Smooth muscle cell (in vitro differentiated cells): ENCODE measurements at regions not wholly inside any gene's neighbourhood (a gene's known extent, or its start where the extent isn't known, plus 50 kb on each side); places are given as distances from the start of the nearest gene placed in this dataset.

Experiments
- DNase-seq: peaks from one replicate; lab custom pipeline; 2025; ENCODE audit not compliant: unreplicated experiment; lab: John Stamatoyannopoulos, UW
- H2AFZ ChIP-seq: fragments of 200-600 bp; sonication (generic); 2 replicates; pipeline ENCODE4 v1.6.0; 2016; ENCODE audit warnings: antibody characterized with exemption, low read depth, mild to moderate bottlenecking
- H3F3A ChIP-seq: fragments of 200-600 bp; sonication (generic); 2 replicates; pipeline ENCODE4 v1.6.0; 2017; ENCODE audit warnings: antibody characterized with exemption, low read depth
- H3K27ac ChIP-seq: fragments of 200-600 bp; sonication (generic); 2 replicates; pipeline ENCODE4 v1.5.1; 2016; ENCODE audit warnings: low read depth, mild to moderate bottlenecking
- H3K27me3 ChIP-seq: fragments of 200-600 bp; sonication (generic); 2 replicates; pipeline ENCODE4 v1.6.1; 2016; ENCODE audit warnings: low read depth, mild to moderate bottlenecking
- H3K36me3 ChIP-seq: fragments of 200-600 bp; sonication (generic); 2 replicates; pipeline ENCODE4 v1.5.1; 2016; ENCODE audit warnings: low read depth
- H3K4me1 ChIP-seq: fragments of 200-600 bp; sonication (generic); 2 replicates; pipeline ENCODE4 v1.5.1; 2016; ENCODE audit warnings: low read depth
- H3K4me2 ChIP-seq: fragments of 200-600 bp; sonication (generic); 2 replicates; pipeline ENCODE4 v1.6.0; 2016; ENCODE audit warnings: mild to moderate bottlenecking
- H3K4me3 ChIP-seq: fragments of 200-600 bp; sonication (generic); 2 replicates; pipeline ENCODE4 v1.5.1; 2016; ENCODE audit warnings: mild to moderate bottlenecking
- H3K79me2 ChIP-seq: fragments of 200-600 bp; sonication (generic); 2 replicates; pipeline ENCODE4 v1.6.0; 2016; ENCODE audit warnings: low read depth, mild to moderate bottlenecking
- H3K9ac ChIP-seq: fragments of 200-600 bp; sonication (generic); 2 replicates; pipeline ENCODE4 v1.6.0; 2016; ENCODE audit warnings: low read depth
- H3K9me3 ChIP-seq: fragments of 200-600 bp; sonication (generic); replicated peaks from 2 replicates; pipeline ENCODE4 v1.5.1; 2016; ENCODE audit warnings: low read depth
- H4K20me1 ChIP-seq: fragments of 200-600 bp; sonication (generic); 2 replicates; pipeline ENCODE4 v1.6.0; 2016; ENCODE audit warnings: low read depth
- WGBS: methylation state at CpG from one replicate; pipeline ENCODE4 v1.1.7; 2016; ENCODE audit warnings: low lambda C conversion rate; 5-methylcytosine and 5-hydroxymethylcytosine counted together
- TF ChIP-seq, protein P1 (sequence below): fragments of 200-600 bp; sonication (generic); IDR thresholded peaks from 2 replicates; pipeline ENCODE4 v1.5.1; 2017; ENCODE audit warnings: borderline replicate concordance, mild to moderate bottlenecking, antibody characterized with exemption; ENCODE audit not compliant: insufficient read depth, poor library complexity, severe bottlenecking

GRCh38 chr3:87370007-87370406 is 93.6 kb upstream of the POU1F1 start:
- TF ChIP-seq, protein P1, sequence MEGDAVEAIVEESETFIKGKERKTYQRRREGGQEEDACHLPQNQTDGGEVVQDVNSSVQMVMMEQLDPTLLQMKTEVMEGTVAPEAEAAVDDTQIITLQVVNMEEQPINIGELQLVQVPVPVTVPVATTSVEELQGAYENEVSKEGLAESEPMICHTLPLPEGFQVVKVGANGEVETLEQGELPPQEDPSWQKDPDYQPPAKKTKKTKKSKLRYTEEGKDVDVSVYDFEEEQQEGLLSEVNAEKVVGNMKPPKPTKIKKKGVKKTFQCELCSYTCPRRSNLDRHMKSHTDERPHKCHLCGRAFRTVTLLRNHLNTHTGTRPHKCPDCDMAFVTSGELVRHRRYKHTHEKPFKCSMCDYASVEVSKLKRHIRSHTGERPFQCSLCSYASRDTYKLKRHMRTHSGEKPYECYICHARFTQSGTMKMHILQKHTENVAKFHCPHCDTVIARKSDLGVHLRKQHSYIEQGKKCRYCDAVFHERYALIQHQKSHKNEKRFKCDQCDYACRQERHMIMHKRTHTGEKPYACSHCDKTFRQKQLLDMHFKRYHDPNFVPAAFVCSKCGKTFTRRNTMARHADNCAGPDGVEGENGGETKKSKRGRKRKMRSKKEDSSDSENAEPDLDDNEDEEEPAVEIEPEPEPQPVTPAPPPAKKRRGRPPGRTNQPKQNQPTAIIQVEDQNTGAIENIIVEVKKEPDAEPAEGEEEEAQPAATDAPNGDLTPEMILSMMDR = no peak
- Histone ChIP-seq H3K9ac (no peak overlapping the region), H3K9me3 (no peaks in the 10 kb centered on the region), H3K27ac (no peak overlapping the region), H3K4me3 (no peak overlapping the region), H3F3A (no peaks in the 10 kb centered on the region), H2AFZ (no peak overlapping the region), H4K20me1 (no peaks in the 10 kb centered on the region), H3K36me3 (no peaks in the 10 kb centered on the region), H3K79me2 (no peaks in the 10 kb centered on the region), H3K4me2 (no peak overlapping the region), H3K27me3 (no peaks in the 10 kb centered on the region), H3K4me1 (no peaks in the 10 kb centered on the region)
- WGBS = 87% methylated on average over 1 of the region's 1 CpG
- no peak for DNase-seq

GRCh38 chr3:87367736-87368135 is 91.4 kb upstream of the POU1F1 start:
- H3K4me3 ChIP-seq = no peak overlapping the region
- H2AFZ ChIP-seq = no peak overlapping the region
- 84% methylated on average over 1 of the region's 1 CpG for WGBS
- H3K27me3 ChIP-seq = no peaks in the 10 kb centered on the region
- TF ChIP-seq, protein P1 = no peak
- no peaks in the 10 kb centered on the region for H3K79me2 ChIP-seq
- no peaks in the 10 kb centered on the region for H3K9me3 ChIP-seq
- H3K4me2 ChIP-seq = no peak overlapping the region
- no peak overlapping the region for H3K9ac ChIP-seq
- DNase-seq = no peak
- no peaks in the 10 kb centered on the region for H4K20me1 ChIP-seq
- H3F3A ChIP-seq = no peaks in the 10 kb centered on the region
- no peak overlapping the region for H3K27ac ChIP-seq
- H3K4me1 ChIP-seq = no peaks in the 10 kb centered on the region
- no peaks in the 10 kb centered on the region for H3K36me3 ChIP-seq

DNA sequence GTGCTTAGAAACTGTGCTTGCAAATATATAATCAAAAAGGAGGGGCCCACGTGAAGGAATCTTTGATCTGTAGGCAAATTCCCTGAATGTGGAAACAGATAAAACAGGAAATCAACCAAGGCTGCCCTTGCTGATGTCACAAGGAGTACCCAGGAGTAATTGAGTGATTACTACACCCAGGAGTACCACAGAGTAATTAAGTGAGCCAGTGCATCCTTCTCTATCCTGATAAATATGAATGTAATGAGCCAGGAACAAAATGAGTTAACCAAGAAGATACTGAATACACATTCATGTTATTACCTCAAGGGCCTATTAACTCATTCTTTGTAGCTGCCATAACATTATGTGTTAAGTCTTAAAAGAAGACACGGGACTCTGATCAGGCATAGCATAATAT is 87.3 kb upstream of the POU1F1 start:
- Histone ChIP-seq H3F3A (no peaks in the 10 kb centered on the region), H3K4me1 (no peaks in the 10 kb centered on the region), H3K4me3 (no peak overlapping the region)

DNA sequence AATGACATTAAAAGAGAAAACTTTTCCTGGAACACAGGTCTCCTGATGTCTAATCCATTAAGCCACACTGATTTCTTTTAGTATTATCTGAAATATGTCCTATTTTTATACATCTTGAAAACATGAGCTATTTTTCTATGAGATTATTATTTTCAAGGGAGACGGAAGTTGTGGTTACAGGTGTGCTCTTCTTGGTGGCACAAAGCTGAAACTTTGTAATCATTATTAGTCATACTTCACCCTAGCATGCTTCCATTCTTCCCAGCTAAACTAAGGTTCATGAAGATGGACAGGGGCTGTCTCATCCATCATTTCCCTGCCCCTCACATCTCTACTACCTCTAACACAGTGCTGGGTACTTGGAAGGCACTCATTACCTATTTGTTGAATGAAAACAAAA is 85.6 kb upstream of the POU1F1 start:
- Histone ChIP-seq H3K79me2 (no peaks in the 10 kb centered on the region), H3K9me3 (no peaks in the 10 kb centered on the region), H3F3A (no peaks in the 10 kb centered on the region), H3K4me2 (no peak overlapping the region), H4K20me1 (no peaks in the 10 kb centered on the region), H3K27ac (no peak overlapping the region), H3K4me3 (no peak overlapping the region), H3K9ac (no peak overlapping the region), H2AFZ (no peak overlapping the region), H3K4me1 (no peaks in the 10 kb centered on the region), H3K36me3 (no peaks in the 10 kb centered on the region), H3K27me3 (no peaks in the 10 kb centered on the region)
- TF ChIP-seq, protein P1 = no peak
- DNase-seq = no peak
- WGBS = 92% methylated on average over 1 of the region's 1 CpG

More for the DNA sequence above, 87.3 kb upstream of the POU1F1 start:
- no peaks in the 10 kb centered on the region for H3K79me2 ChIP-seq
- DNase-seq = no peak
- TF ChIP-seq, protein P1 = no peak
- H2AFZ ChIP-seq = no peak overlapping the region
- H3K27ac ChIP-seq = no peak overlapping the region
- no peaks in the 10 kb centered on the region for H3K27me3 ChIP-seq
- WGBS = 42% methylated on average over 2 of the region's 2 CpGs
- H3K4me2 ChIP-seq = no peak overlapping the region
- no peak overlapping the region for H3K9ac ChIP-seq
- no peaks in the 10 kb centered on the region for H3K36me3 ChIP-seq
- H4K20me1 ChIP-seq = no peaks in the 10 kb centered on the region
- no peaks in the 10 kb centered on the region for H3K9me3 ChIP-seq
